ENCODE measurements at regions not wholly inside any gene's neighbourhood (a gene's known extent, or its start where the extent isn't known, plus 50 kb on each side); places are given as distances from the start of the nearest gene placed in this dataset.
A peak's percentile ranks its signal among the peaks of the same experiment; 100 is the strongest.

GRCh38 chr20:23135449-23136420 is 49.6 kb upstream of the CD93 start:
- TF ChIP-seq CTCF (IDR thresholded peaks at IDR 0.05; ENCODE audit: unreplicated experiment), result no peak
- CTCF ChIA-PET, result interaction anchor here (0.7 to 2.7 kb wide), 8 partner anchors 10 to 66 kb away, joined by 3 to 14 read pairs (median 6); no protein-coding TSS in a partner anchor

More at GRCh38 chr20:23135449-23136420, 49.6 kb upstream of the CD93 start:
- Mint-ChIP-seq H3K9me3 (ENCODE audit: unreplicated experiment) (no peaks in the 10 kb centered on the region), H3K36me3 (ENCODE audit: insufficient read depth, unreplicated experiment) (no peaks in the 10 kb centered on the region), H3K27me3 (ENCODE audit: insufficient read depth, unreplicated experiment) (no peaks in the 10 kb centered on the region), H3K4me3 (ENCODE audit: unreplicated experiment) (no peak overlapping the region), H3K27ac (ENCODE audit: low read depth, unreplicated experiment) (peak overlapping the region; percentile 88), H3K4me1 (ENCODE audit: insufficient read depth, unreplicated experiment) (peaks cover 35% of the 10 kb centered on the region)
- intact Hi-C loops (cut with micrococcal nuclease), result no loop called here
- no peak for DNase-seq (ENCODE audit: unreplicated experiment)
- POLR2A ChIA-PET, result interaction anchor here (1.2 to 16.9 kb wide), 9 partner anchors 9 to 360 kb away, joined by 3 to 555 read pairs (median 9); no protein-coding TSS in a partner anchor
- BruUV-seq (replicated peaks), result no TSS peak
